ENCODE measurements at regions not wholly inside any gene's neighbourhood (a gene's known extent, or its start where the extent isn't known, plus 50 kb on each side); places are given as distances from the start of the nearest gene placed in this dataset.

GRCh38 chr10:61594430-61594829 is 68.3 kb upstream of the CABCOCO1 start:
- no peak for TF ChIP-seq CTCF (IDR thresholded peaks at IDR 0.05)
- TF ChIP-seq POLR2A (IDR thresholded peaks at IDR 0.05), result no peak

Data from Peyer's patch (tissue), 4 donors.